SK-N-SH treated with all-trans-retinoic acid at 6 μM for 48 hours (cell line): ENCODE measurements at regions not wholly inside any gene's neighbourhood (a gene's known extent, or its start where the extent isn't known, plus 50 kb on each side); places are given as distances from the start of the nearest gene placed in this dataset.

Source experiments
- ATAC-seq: fragments of 200-7000 bp; cut with Tn5 transposase; 3 replicates; pipeline ENCODE4 v1.9.1; 2020; ENCODE audit warnings: mild to moderate bottlenecking, moderate library complexity
- ARNTL ChIP-seq: fragments of 450-650 bp; formaldehyde crosslinking; IDR thresholded peaks from 2 replicates; pipeline ENCODE4 v1.5.0; 2020; ENCODE audit warnings: low read depth, mild to moderate bottlenecking, moderate library complexity, borderline replicate concordance
- BACH2 ChIP-seq: fragments of 250-450 bp; sonication (Bioruptor Pico); IDR thresholded peaks from 2 replicates; pipeline ENCODE4 v1.9.0; 2021; ENCODE audit warnings: mild to moderate bottlenecking, borderline replicate concordance
- CREB5 ChIP-seq: fragments of 250-450 bp; sonication (Bioruptor Pico); IDR thresholded peaks from 2 replicates; pipeline ENCODE4 v1.5.1; 2020; ENCODE audit warnings: low read depth, mild to moderate bottlenecking, moderate library complexity
- CSDC2 ChIP-seq: fragments of 250-450 bp; sonication (Bioruptor Pico); IDR thresholded peaks from 2 replicates; pipeline ENCODE4 v1.5.0; 2020; ENCODE audit warnings: mild to moderate bottlenecking, moderate library complexity
- CSRNP3 ChIP-seq: fragments of 250-450 bp; sonication (Bioruptor Pico); IDR thresholded peaks from 2 replicates; pipeline ENCODE4 v1.5.1; 2021; ENCODE audit warnings: mild to moderate bottlenecking, moderate library complexity
- ESRRG ChIP-seq: fragments of 250-450 bp; sonication (Bioruptor Pico); IDR thresholded peaks from 2 replicates; pipeline ENCODE4 v1.6.1; 2021; ENCODE audit warnings: mild to moderate bottlenecking
- GLIS3 ChIP-seq: fragments of 250-450 bp; sonication (Bioruptor Pico); IDR thresholded peaks from 2 replicates; pipeline ENCODE4 v1.5.0; 2020; ENCODE audit warnings: mild to moderate bottlenecking, moderate library complexity
- OSR1 ChIP-seq: fragments of 250-450 bp; sonication (Bioruptor Pico); IDR thresholded peaks from 2 replicates; pipeline ENCODE4 v1.8.0; 2022; ENCODE audit warnings: moderate library complexity, mild to moderate bottlenecking, inconsistent platforms
- PATZ1 ChIP-seq: fragments of 250-450 bp; sonication (Bioruptor Pico); IDR thresholded peaks from 2 replicates; pipeline ENCODE4 v1.8.0; 2020; ENCODE audit warnings: mild to moderate bottlenecking, moderate library complexity, borderline replicate concordance
- POU6F1 ChIP-seq: fragments of 250-450 bp; sonication (Bioruptor Pico); IDR thresholded peaks from 2 replicates; pipeline ENCODE4 v1.8.0; 2021; ENCODE audit warnings: low read depth, mild to moderate bottlenecking, moderate library complexity, borderline replicate concordance
- PPARA ChIP-seq: fragments of 250-450 bp; sonication (Bioruptor Pico); IDR thresholded peaks from 2 replicates; pipeline ENCODE4 v1.5.0; 2020; ENCODE audit warnings: mild to moderate bottlenecking, borderline replicate concordance
- RARB ChIP-seq: fragments of 250-450 bp; sonication (Bioruptor Pico); IDR thresholded peaks from 2 replicates; pipeline ENCODE4 v1.8.0; 2021; ENCODE audit warnings: mild to moderate bottlenecking, moderate library complexity
- SNAI2 ChIP-seq: fragments of 250-450 bp; sonication (Bioruptor Pico); IDR thresholded peaks from 2 replicates; pipeline ENCODE4 v1.5.0; 2020; ENCODE audit warnings: mild to moderate bottlenecking, moderate library complexity
- TCF4 ChIP-seq: fragments of 250-450 bp; sonication (Bioruptor Pico); IDR thresholded peaks from 2 replicates; pipeline ENCODE4 v1.8.0; 2021; ENCODE audit warnings: mild to moderate bottlenecking, moderate library complexity, borderline replicate concordance
- TOX ChIP-seq: fragments of 250-450 bp; sonication (Bioruptor Pico); IDR thresholded peaks from 2 replicates; pipeline ENCODE4 v1.8.0; 2021; ENCODE audit warnings: mild to moderate bottlenecking, moderate library complexity, borderline replicate concordance
- ZC3H10 ChIP-seq: fragments of 250-450 bp; sonication (Bioruptor Pico); IDR thresholded peaks from 2 replicates; pipeline ENCODE4 v1.5.1; 2021; ENCODE audit warnings: mild to moderate bottlenecking, moderate library complexity
- ZFP3 ChIP-seq: fragments of 250-450 bp; sonication (Bioruptor Pico); IDR thresholded peaks from 2 replicates; pipeline ENCODE4 v1.5.0; 2020; ENCODE audit warnings: mild to moderate bottlenecking, moderate library complexity
- ZFP30 ChIP-seq: fragments of 450-650 bp; formaldehyde crosslinking; IDR thresholded peaks from 2 replicates; pipeline ENCODE4 v1.5.0; 2022; ENCODE audit warnings: mild to moderate bottlenecking, moderate library complexity
- ZNF565 ChIP-seq: fragments of 450-650 bp; formaldehyde crosslinking; conservative IDR thresholded peaks from 2 replicates; pipeline ENCODE4 v1.5.0; 2020; ENCODE audit warnings: low read depth, mild to moderate bottlenecking, moderate library complexity
- ZNF8 ChIP-seq: fragments of 450-650 bp; formaldehyde crosslinking; IDR thresholded peaks from 2 replicates; pipeline ENCODE4 v1.5.0; 2020; ENCODE audit warnings: mild to moderate bottlenecking, moderate library complexity
- TF ChIP-seq, protein P1 (sequence below): fragments of 250-450 bp; sonication (Bioruptor Pico); IDR thresholded peaks from 2 replicates; pipeline ENCODE4 v1.5.0; 2020; ENCODE audit warnings: mild to moderate bottlenecking, moderate library complexity

- no peak for ATAC-seq
- TF ChIP-seq PPARA (CRISPR knock-in tag) (no peak), POU6F1 (CRISPR knock-in tag) (no peak), ZFP30 (no peak), ARNTL (no peak), ZC3H10 (CRISPR knock-in tag) (no peak)
These were observed 983.1 kb downstream of the STIM2 start for GRCh38 chr4:27843776-27844175.

DNA sequence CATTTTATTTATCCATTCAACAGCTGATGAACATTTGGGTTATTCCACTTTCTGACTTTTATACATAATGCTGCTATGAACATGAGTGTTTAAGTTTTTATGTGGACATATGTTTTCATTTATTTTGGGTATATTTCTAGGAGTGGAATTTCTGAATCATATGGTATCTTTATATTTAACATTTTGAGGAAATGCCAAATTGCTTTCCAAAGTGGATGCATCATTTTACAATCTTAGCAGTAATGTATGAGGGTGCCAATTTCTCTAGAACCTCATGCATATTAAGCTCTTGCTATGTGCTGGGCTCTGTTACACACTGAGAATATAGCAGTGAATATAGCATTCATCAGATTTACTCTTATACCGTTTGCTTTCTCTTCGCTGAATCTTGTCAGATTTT is 983.7 kb downstream of the STIM2 start:
- ATAC-seq = no peak
- no peak for TF ChIP-seq TOX (CRISPR knock-in tag)
- no peak for TF ChIP-seq PPARA (CRISPR knock-in tag)
- TF ChIP-seq GLIS3 = no peak
- TF ChIP-seq RARB (CRISPR knock-in tag) = no peak
- no peak for TF ChIP-seq OSR1 (CRISPR knock-in tag)
- no peak for TF ChIP-seq TCF4 (CRISPR knock-in tag)
- no peak for TF ChIP-seq ARNTL
- no peak for TF ChIP-seq ZNF8 (CRISPR knock-in tag)
- no peak for TF ChIP-seq PATZ1 (CRISPR knock-in tag)
- no peak for TF ChIP-seq ZC3H10 (CRISPR knock-in tag)
- no peak for TF ChIP-seq ESRRG (CRISPR knock-in tag)
- no peak for TF ChIP-seq BACH2 (CRISPR knock-in tag)
- no peak for TF ChIP-seq CREB5 (CRISPR knock-in tag)
- no peak for TF ChIP-seq ZFP30
- no peak for TF ChIP-seq ZNF565 (CRISPR knock-in tag)
- no peak for TF ChIP-seq CSRNP3 (CRISPR knock-in tag)
- TF ChIP-seq ZFP3 (CRISPR knock-in tag) = no peak
- no peak for TF ChIP-seq POU6F1 (CRISPR knock-in tag)
- TF ChIP-seq SNAI2 (CRISPR knock-in tag) = no peak

DNA sequence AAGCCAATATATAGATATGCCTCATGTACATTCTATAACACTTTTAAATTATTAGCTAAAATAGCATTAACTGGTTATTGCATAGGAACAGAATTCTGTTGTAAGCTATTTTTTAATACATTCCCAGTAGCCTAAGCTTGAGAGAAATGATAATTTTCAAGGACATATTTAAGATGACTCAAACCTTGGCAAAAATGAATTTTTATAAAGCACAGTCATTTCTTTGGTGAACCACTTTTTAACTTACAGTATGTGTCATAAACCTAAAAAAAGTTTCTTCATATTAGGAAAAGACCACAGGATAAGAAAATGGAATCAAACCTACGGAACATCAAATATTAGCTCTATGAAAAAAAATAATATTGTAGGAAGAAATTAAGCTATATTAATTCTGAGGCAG is 986.3 kb downstream of the STIM2 start:
- ATAC-seq = no peak
- TF ChIP-seq, protein P1, sequence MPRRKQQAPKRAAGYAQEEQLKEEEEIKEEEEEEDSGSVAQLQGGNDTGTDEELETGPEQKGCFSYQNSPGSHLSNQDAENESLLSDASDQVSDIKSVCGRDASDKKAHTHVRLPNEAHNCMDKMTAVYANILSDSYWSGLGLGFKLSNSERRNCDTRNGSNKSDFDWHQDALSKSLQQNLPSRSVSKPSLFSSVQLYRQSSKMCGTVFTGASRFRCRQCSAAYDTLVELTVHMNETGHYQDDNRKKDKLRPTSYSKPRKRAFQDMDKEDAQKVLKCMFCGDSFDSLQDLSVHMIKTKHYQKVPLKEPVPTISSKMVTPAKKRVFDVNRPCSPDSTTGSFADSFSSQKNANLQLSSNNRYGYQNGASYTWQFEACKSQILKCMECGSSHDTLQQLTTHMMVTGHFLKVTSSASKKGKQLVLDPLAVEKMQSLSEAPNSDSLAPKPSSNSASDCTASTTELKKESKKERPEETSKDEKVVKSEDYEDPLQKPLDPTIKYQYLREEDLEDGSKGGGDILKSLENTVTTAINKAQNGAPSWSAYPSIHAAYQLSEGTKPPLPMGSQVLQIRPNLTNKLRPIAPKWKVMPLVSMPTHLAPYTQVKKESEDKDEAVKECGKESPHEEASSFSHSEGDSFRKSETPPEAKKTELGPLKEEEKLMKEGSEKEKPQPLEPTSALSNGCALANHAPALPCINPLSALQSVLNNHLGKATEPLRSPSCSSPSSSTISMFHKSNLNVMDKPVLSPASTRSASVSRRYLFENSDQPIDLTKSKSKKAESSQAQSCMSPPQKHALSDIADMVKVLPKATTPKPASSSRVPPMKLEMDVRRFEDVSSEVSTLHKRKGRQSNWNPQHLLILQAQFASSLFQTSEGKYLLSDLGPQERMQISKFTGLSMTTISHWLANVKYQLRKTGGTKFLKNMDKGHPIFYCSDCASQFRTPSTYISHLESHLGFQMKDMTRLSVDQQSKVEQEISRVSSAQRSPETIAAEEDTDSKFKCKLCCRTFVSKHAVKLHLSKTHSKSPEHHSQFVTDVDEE = no peak
- TF ChIP-seq POU6F1 (CRISPR knock-in tag) (no peak), OSR1 (CRISPR knock-in tag) (no peak), BACH2 (CRISPR knock-in tag) (no peak), CSDC2 (CRISPR knock-in tag) (no peak), ZC3H10 (CRISPR knock-in tag) (no peak)
